AG09319 (cell line): ENCODE measurements at regions not wholly inside any gene's neighbourhood (a gene's known extent, or its start where the extent isn't known, plus 50 kb on each side); places are given as distances from the start of the nearest gene placed in this dataset.

Source experiments
- DNase-seq: peaks from one replicate; pipeline ENCODE4 v3.0.0-alpha.2; 2010; ENCODE audit warnings: low read depth; ENCODE audit errors: extremely low read depth
- CTCF ChIP-seq: IDR thresholded peaks from 2 replicates; pipeline ENCODE4 v1.5.1; 2011; ENCODE audit warnings: low read depth, mild to moderate bottlenecking, inconsistent platforms, low read length, moderate library complexity

GRCh38 chr9:78879324-78880100 lies 582.6 kb downstream of the PSAT1 start:
- no peak for TF ChIP-seq CTCF
- DNase-seq, result no peak

- TF ChIP-seq CTCF, result no peak
Observed at GRCh38 chr9:78881295-78881694, 584.4 kb downstream of the PSAT1 start.

GRCh38 chr9:78882481-78882880 lies 585.6 kb downstream of the PSAT1 start:
- no peak for DNase-seq
- no peak for TF ChIP-seq CTCF

More at GRCh38 chr9:78881295-78881694, 584.4 kb downstream of the PSAT1 start:
- no peak for DNase-seq

- no peak for TF ChIP-seq CTCF
- DNase-seq, result no peak
Observed at GRCh38 chr9:78884611-78885150, 587.8 kb downstream of the PSAT1 start.

- no peak for TF ChIP-seq CTCF
- DNase-seq, result no peak
Observed at GRCh38 chr9:78892182-78892581, 595.3 kb downstream of the PSAT1 start.

- DNase-seq, result no peak
Observed at GRCh38 chr9:78892769-78893168, 595.8 kb downstream of the PSAT1 start.

More at GRCh38 chr9:78892769-78893168, 595.8 kb downstream of the PSAT1 start:
- no peak for TF ChIP-seq CTCF
